Brain microvascular endothelial cell (primary cell): ENCODE measurements at regions not wholly inside any gene's neighbourhood (a gene's known extent, or its start where the extent isn't known, plus 50 kb on each side); places are given as distances from the start of the nearest gene placed in this dataset.
A peak's percentile ranks its signal among the peaks of the same experiment; 100 is the strongest.

Source experiments
- DNase-seq: peaks from one replicate; pipeline ENCODE4 v3.0.0-alpha.2; 2020
- H3K27ac ChIP-seq: fragments of 250-450 bp; sonication (Bioruptor Pico); 2 replicates; pipeline ENCODE4 v1.5.1; 2020; ENCODE audit warnings: mild to moderate bottlenecking, moderate library complexity
- H3K27me3 ChIP-seq: fragments of 250-450 bp; sonication (Bioruptor Pico); replicated peaks from 2 replicates; pipeline ENCODE4 v1.5.1; 2020; ENCODE audit warnings: mild to moderate bottlenecking
- H3K36me3 ChIP-seq: fragments of 250-450 bp; sonication (Bioruptor Pico); replicated peaks from 2 replicates; pipeline ENCODE4 v1.5.1; 2020; ENCODE audit warnings: mild to moderate bottlenecking
- H3K4me3 ChIP-seq: 2 replicates; pipeline ENCODE4 v1.5.1; 2011; ENCODE audit warnings: low read depth, mild to moderate bottlenecking, control low read depth, low read length, moderate library complexity
- in situ Hi-C: cut with HindIII; loops from 2 replicates; pipeline ENCODE4 v1.10.0; 2017; ENCODE audit warnings: low sequenced_read_pairs, low pct_ligation_motif_present
- TF ChIP-seq, protein P1 (sequence below): IDR thresholded peaks from 2 replicates; pipeline ENCODE4 v1.5.1; 2011; ENCODE audit warnings: low read depth, mild to moderate bottlenecking, moderate library complexity, low read length, control low read depth, inconsistent platforms; ENCODE audit errors: missing control alignments

- no peak overlapping the region for H3K27ac ChIP-seq
- TF ChIP-seq, protein P1, sequence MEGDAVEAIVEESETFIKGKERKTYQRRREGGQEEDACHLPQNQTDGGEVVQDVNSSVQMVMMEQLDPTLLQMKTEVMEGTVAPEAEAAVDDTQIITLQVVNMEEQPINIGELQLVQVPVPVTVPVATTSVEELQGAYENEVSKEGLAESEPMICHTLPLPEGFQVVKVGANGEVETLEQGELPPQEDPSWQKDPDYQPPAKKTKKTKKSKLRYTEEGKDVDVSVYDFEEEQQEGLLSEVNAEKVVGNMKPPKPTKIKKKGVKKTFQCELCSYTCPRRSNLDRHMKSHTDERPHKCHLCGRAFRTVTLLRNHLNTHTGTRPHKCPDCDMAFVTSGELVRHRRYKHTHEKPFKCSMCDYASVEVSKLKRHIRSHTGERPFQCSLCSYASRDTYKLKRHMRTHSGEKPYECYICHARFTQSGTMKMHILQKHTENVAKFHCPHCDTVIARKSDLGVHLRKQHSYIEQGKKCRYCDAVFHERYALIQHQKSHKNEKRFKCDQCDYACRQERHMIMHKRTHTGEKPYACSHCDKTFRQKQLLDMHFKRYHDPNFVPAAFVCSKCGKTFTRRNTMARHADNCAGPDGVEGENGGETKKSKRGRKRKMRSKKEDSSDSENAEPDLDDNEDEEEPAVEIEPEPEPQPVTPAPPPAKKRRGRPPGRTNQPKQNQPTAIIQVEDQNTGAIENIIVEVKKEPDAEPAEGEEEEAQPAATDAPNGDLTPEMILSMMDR, result no peak
- DNase-seq, result no peak
- no peaks in the 10 kb centered on the region for H3K36me3 ChIP-seq
- in situ Hi-C loops, result no loop called here
- H3K4me3 ChIP-seq, result no peak overlapping the region
- H3K27me3 ChIP-seq, result no peaks in the 10 kb centered on the region
Observed at GRCh38 chr10:89092981-89093380, 102.4 kb downstream of the FAS start.

GRCh38 chr10:89092439-89092838 lies 101.8 kb downstream of the FAS start:
- no peak for DNase-seq
- TF ChIP-seq, protein P1, result no peak
- Histone ChIP-seq H3K27me3 (no peaks in the 10 kb centered on the region), H3K27ac (no peak overlapping the region), H3K36me3 (no peaks in the 10 kb centered on the region), H3K4me3 (no peak overlapping the region)
- in situ Hi-C loops, result no loop called here

DNA sequence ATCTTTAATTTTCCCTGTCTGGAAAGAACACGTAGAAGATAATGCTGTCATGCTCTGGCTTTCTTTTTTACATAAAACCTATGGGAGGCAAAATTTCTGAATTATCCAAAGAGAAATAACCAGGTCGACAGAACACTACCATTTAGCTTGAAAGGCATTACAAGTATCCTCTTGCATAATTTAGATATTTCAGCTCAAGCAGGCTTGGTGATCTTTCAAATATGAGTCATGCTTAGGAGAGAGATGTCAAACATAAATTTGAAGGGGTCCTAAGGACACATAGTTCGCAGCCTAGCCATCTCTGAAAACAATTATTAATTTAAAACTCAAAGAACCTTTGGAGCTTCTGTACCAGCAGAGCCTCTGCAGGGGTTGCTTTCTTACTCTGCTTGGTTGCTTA lies 100.9 kb downstream of the FAS start:
- no peaks in the 10 kb centered on the region for H3K36me3 ChIP-seq
- H3K27ac ChIP-seq, result no peak overlapping the region
- H3K27me3 ChIP-seq, result no peaks in the 10 kb centered on the region
- no peak overlapping the region for H3K4me3 ChIP-seq
- DNase-seq, result no peak
- in situ Hi-C loops, result no loop called here
- TF ChIP-seq, protein P1, result no peak

GRCh38 chr10:89090756-89091445 lies 100.3 kb downstream of the FAS start:
- Histone ChIP-seq H3K27ac (no peak overlapping the region), H3K27me3 (no peaks in the 10 kb centered on the region)

DNA sequence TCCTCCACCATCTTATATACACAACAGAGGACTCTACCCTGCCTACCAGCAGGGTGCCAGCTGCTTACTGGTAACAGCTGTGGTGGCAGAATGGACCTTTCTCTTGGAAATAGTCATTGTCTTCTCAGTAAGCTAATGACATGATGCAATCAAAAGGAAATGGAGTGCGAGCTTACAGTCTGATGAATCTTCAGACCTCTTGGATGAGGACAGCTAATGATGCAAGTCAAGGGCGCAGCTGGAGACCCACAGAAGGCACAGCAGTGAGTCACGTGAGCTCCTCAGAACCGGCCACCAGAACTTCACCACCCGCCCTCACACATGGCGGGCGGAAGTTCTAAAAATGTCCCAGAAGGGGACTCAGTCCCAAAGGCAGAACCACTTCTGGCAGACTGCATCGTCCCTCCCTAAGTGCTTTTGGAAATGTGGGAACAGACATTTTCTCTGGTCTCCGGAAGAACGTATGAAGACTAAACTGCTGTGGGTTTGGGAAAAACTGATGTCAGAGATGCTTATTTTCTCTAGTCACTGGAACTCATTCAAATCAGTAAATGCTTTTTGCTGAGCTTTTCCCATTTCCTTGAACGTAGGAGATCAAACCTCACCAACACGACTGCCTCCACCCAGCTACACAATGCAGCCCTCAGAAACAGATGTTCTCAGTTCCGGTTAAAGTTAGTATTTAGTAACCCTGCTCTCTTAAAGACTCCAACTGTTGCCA lies 96.4 kb downstream of the FAS start:
- Histone ChIP-seq H3K36me3 (no peaks in the 10 kb centered on the region), H3K4me3 (no peak overlapping the region), H3K27ac (peak overlapping the region; percentile 62), H3K27me3 (no peaks in the 10 kb centered on the region)
- TF ChIP-seq, protein P1, result no peak
- in situ Hi-C loops, result no loop called here
- DNase-seq, result peak; percentile 81

More at GRCh38 chr10:89090756-89091445, 100.3 kb downstream of the FAS start:
- Histone ChIP-seq H3K4me3 (no peak overlapping the region), H3K36me3 (no peaks in the 10 kb centered on the region)
- TF ChIP-seq, protein P1, result no peak
- in situ Hi-C loops, result no loop called here
- DNase-seq, result no peak

DNA sequence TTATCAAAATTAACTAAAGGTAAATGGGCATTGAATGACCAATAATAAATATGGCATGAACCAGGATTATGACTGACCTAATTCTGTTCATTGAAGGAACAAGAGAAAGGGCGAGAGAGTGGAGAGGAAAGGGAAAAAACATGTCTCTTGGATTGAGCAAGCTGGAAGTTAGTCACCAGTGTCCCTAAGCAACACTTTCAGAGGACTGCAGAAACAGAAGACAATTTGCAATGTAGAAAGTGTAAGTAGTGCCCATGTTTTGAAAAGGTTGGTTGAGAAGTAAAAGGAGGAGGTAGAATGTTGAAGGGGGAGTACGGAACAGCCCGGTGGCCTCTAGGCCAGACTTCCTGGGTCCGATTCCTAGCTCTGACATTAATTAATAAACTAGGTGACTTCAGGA lies 94.6 kb downstream of the FAS start:
- in situ Hi-C loops, result no loop called here
- no peak overlapping the region for H3K4me3 ChIP-seq
- H3K36me3 ChIP-seq, result no peaks in the 10 kb centered on the region
- H3K27me3 ChIP-seq, result no peaks in the 10 kb centered on the region
- TF ChIP-seq, protein P1, result no peak
- DNase-seq, result no peak
- H3K27ac ChIP-seq, result no peak overlapping the region
